ENCODE measurements at regions not wholly inside any gene's neighbourhood (a gene's known extent, or its start where the extent isn't known, plus 50 kb on each side); places are given as distances from the start of the nearest gene placed in this dataset.

DNA sequence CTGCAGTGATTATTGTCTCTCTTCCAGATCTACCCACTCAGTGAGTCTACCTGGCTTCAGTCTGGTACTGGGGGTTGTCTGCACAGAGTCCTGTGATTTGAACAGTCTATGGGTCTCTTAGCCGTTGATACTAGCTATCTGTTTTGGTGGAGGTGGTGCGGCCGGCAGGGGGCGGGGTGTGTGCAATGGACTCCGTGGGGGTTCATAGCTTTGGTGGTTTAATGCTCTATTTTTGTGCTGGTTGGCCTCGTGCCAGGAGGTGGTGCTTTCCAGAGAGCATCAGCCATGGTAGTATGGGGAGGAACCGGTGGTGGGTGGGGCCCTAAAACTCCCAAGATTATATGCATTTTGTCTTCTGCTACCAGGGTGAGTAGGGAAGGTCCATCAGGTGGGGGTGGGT lies 1120.1 kb upstream of the FAM98A start:
- Histone ChIP-seq H2AFZ (ENCODE audit: insufficient read depth, low read depth, low read length, poor library complexity, severe bottlenecking) (no peak overlapping the region), H3K4me1 (ENCODE audit: control insufficient read depth in 1 of 2, insufficient read depth in 2 of 2, low read length in 2 of 2) (no peaks in the 10 kb centered on the region), H4K20me1 (ENCODE audit: insufficient read depth, low read length) (no peaks in the 10 kb centered on the region), H3K79me2 (ENCODE audit: insufficient read depth, low read length) (no peaks in the 10 kb centered on the region), H3K36me3 (replicated peaks in 1 of 2; ENCODE audit: control insufficient read depth in 1 of 2, insufficient read depth in 2 of 2, low read length in 2 of 2) (no peaks in the 10 kb centered on the region), H3K9me3 (replicated peaks in 1 of 2; ENCODE audit: control insufficient read depth in 1 of 2, insufficient read depth in 1 of 2, low read length in 2 of 2) (peaks cover 5 to 7% of the 10 kb centered on the region in 2 donors), H3K4me2 (replicated peaks; ENCODE audit: extremely low read depth, low read length, poor library complexity, severe bottlenecking) (no peak overlapping the region), H3K27me3 (ENCODE audit: control insufficient read depth in 2 of 2, insufficient read depth in 2 of 2, low read length in 2 of 2) (no peaks in the 10 kb centered on the region), H3K4me3 (replicated peaks in 1 of 3; ENCODE audit: low read depth in 2 of 3, low read length in 3 of 3) (no peak overlapping the region), H3K27ac (ENCODE audit: low read depth in 1 of 2, low read length in 2 of 2) (no peak overlapping the region), H3K9ac (ENCODE audit: insufficient read depth, low read length, poor library complexity, severe bottlenecking) (no peak overlapping the region)
- 95% methylated on average over 7 of the region's 7 CpGs for WGBS (ENCODE audit: insufficient coverage)
- no peak for DNase-seq
- H3K27ac Mint-ChIP-seq, result no peak overlapping the region
- no peaks in the 10 kb centered on the region for H3K4me1 Mint-ChIP-seq
- H3K36me3 Mint-ChIP-seq, result no peaks in the 10 kb centered on the region
- intact Hi-C loops (cut with micrococcal nuclease), result no loop called here
- H3K9me3 Mint-ChIP-seq, result peaks cover 2 to 10% (median 9%) of the 10 kb centered on the region in 7 donors
- TF ChIP-seq, protein P1, sequence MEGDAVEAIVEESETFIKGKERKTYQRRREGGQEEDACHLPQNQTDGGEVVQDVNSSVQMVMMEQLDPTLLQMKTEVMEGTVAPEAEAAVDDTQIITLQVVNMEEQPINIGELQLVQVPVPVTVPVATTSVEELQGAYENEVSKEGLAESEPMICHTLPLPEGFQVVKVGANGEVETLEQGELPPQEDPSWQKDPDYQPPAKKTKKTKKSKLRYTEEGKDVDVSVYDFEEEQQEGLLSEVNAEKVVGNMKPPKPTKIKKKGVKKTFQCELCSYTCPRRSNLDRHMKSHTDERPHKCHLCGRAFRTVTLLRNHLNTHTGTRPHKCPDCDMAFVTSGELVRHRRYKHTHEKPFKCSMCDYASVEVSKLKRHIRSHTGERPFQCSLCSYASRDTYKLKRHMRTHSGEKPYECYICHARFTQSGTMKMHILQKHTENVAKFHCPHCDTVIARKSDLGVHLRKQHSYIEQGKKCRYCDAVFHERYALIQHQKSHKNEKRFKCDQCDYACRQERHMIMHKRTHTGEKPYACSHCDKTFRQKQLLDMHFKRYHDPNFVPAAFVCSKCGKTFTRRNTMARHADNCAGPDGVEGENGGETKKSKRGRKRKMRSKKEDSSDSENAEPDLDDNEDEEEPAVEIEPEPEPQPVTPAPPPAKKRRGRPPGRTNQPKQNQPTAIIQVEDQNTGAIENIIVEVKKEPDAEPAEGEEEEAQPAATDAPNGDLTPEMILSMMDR (IDR thresholded peaks at IDR 0.05), result no peak
- H3K4me3 Mint-ChIP-seq, result no peak overlapping the region
- H3K27me3 Mint-ChIP-seq (ENCODE audit: low read depth in 3 of 3), result peaks cover 0 to 2% (median 0%) of the 10 kb centered on the region in 3 donors

DNA sequence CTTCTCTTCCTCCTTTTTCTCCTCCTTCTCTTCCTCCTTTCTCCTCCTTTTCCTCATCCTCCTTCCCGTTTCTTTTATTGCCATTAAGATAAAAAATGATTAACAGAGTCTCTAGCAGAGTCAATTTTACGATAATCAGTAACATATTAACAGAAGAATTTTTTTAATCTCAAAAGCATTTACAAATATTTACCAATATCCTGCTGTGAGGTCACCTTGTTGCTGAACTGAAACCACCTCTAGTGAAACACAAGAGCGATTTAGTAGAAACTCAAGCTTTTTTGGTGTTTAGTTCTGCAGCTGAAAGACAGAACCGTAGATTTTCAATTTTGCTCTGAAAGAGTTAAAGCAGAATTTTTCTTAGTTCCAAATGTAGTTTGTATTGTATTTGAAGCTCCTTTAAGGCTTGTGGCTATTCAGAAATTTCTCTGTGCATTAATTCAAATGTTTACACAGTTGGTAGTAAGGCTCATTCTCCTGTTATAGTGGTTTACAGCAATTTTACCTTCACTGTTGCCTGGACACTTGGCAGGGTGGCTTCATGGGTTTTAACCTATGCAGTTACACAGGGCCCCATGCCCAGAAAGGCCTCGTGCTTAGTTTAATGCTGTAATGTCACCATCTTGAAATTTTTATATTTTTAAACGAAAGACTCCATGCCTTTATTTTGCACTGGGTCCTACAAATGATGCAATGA lies 1106.6 kb upstream of the FAM98A start:
- Histone ChIP-seq H2AFZ (ENCODE audit: insufficient read depth, low read depth, low read length, poor library complexity, severe bottlenecking) (no peak overlapping the region), H3K79me2 (ENCODE audit: insufficient read depth, low read length) (no peaks in the 10 kb centered on the region), H3K4me1 (ENCODE audit: control insufficient read depth in 1 of 2, insufficient read depth in 2 of 2, low read length in 2 of 2) (no peaks in the 10 kb centered on the region), H3K9ac (ENCODE audit: insufficient read depth, low read length, poor library complexity, severe bottlenecking) (no peak overlapping the region), H4K20me1 (ENCODE audit: insufficient read depth, low read length) (no peaks in the 10 kb centered on the region), H3K4me2 (replicated peaks; ENCODE audit: extremely low read depth, low read length, poor library complexity, severe bottlenecking) (no peak overlapping the region), H3K27ac (ENCODE audit: low read depth in 1 of 2, low read length in 2 of 2) (no peak overlapping the region), H3K27me3 (ENCODE audit: control insufficient read depth in 2 of 2, insufficient read depth in 2 of 2, low read length in 2 of 2) (no peaks in the 10 kb centered on the region), H3K36me3 (replicated peaks in 1 of 2; ENCODE audit: control insufficient read depth in 1 of 2, insufficient read depth in 2 of 2, low read length in 2 of 2) (no peaks in the 10 kb centered on the region), H3K9me3 (replicated peaks in 1 of 2; ENCODE audit: control insufficient read depth in 1 of 2, insufficient read depth in 1 of 2, low read length in 2 of 2) (no peaks in the 10 kb centered on the region), H3K4me3 (replicated peaks in 1 of 3; ENCODE audit: low read depth in 2 of 3, low read length in 3 of 3) (no peak overlapping the region)
- DNase-seq, result no peak
- intact Hi-C loops (cut with micrococcal nuclease), result no loop called here
- Mint-ChIP-seq H3K4me3 (no peak overlapping the region), H3K36me3 (no peaks in the 10 kb centered on the region), H3K27me3 (ENCODE audit: low read depth in 3 of 3) (peaks cover 0 to 3% (median 1%) of the 10 kb centered on the region in 3 donors), H3K4me1 (no peaks in the 10 kb centered on the region), H3K9me3 (peaks cover 0 to 6% (median 2%) of the 10 kb centered on the region in 7 donors), H3K27ac (no peak overlapping the region)
- TF ChIP-seq, protein P1 (IDR thresholded peaks at IDR 0.05), result no peak
- no CpG with 5 or more reads among the region's 6 CpGs for WGBS (ENCODE audit: insufficient coverage)

Measured in CD14-positive monocyte (primary cell).